IPS-NIHi11 (cell line): ENCODE measurements at regions not wholly inside any gene's neighbourhood (a gene's known extent, or its start where the extent isn't known, plus 50 kb on each side); places are given as distances from the start of the nearest gene placed in this dataset.
"Not testable (repeated sequence)": the region's sequence is repeated elsewhere in the genome, so short reads cannot be mapped to it uniquely, and the experiment has no call there.

Experiments
- DNase-seq: peaks from one replicate; pipeline ENCODE4 v3.0.0; 2012; ENCODE audit warnings: mixed read lengths, low spot score

- no peak for DNase-seq
Observed at GRCh38 chr4:179291657-179292056, 1849.4 kb upstream of the AGA start.

GRCh38 chr4:179292468-179292867, 1850.2 kb upstream of the AGA start:
- DNase-seq: no peak

- DNase-seq: peak; percentile 70
Observed at GRCh38 chr4:179307297-179308136, 1865.3 kb upstream of the AGA start.

GRCh38 chr4:179313823-179314222, 1871.6 kb upstream of the AGA start:
- DNase-seq: no peak

GRCh38 chr4:179325181-179325580, 1882.9 kb upstream of the AGA start:
- no peak for DNase-seq

GRCh38 chr4:179328627-179329026, 1886.4 kb upstream of the AGA start:
- DNase-seq: no peak

GRCh38 chr4:179331362-179331761, 1889.1 kb upstream of the AGA start:
- no peak for DNase-seq

GRCh38 chr4:179344861-179345260, 1902.6 kb upstream of the AGA start:
- DNase-seq: no peak

GRCh38 chr4:179352221-179352620, 1910.0 kb upstream of the AGA start:
- DNase-seq: no peak

- DNase-seq: no peak
Observed at GRCh38 chr4:179353786-179354185, 1911.5 kb upstream of the AGA start.

- DNase-seq: no peak
Observed at GRCh38 chr4:179361978-179362486, 1919.8 kb upstream of the AGA start.

- DNase-seq: not testable (repeated sequence)
Observed at GRCh38 chr4:179365932-179366331, 1923.7 kb upstream of the AGA start.

GRCh38 chr4:179372242-179372641, 1930.0 kb upstream of the AGA start:
- DNase-seq: no peak

GRCh38 chr4:179372746-179373145, 1930.5 kb upstream of the AGA start:
- no peak for DNase-seq

GRCh38 chr4:179378847-179379246, 1936.6 kb upstream of the AGA start:
- not testable (repeated sequence) for DNase-seq

GRCh38 chr4:179392787-179393186, 1950.5 kb upstream of the AGA start:
- DNase-seq: no peak

GRCh38 chr4:179398414-179398813, 1956.2 kb upstream of the AGA start:
- DNase-seq: no peak

- no peak for DNase-seq
Observed at GRCh38 chr4:179399054-179399782, 1957.0 kb upstream of the AGA start.

- no peak for DNase-seq
Observed at GRCh38 chr4:179415037-179415846, 1973.0 kb upstream of the AGA start.

GRCh38 chr4:179415847-179416223, 1973.6 kb upstream of the AGA start:
- DNase-seq: peak; percentile 17

GRCh38 chr4:179417357-179417756, 1975.1 kb upstream of the AGA start:
- no peak for DNase-seq

- no peak for DNase-seq
Observed at GRCh38 chr4:179437962-179438361, 1995.7 kb upstream of the AGA start.
